PC-9 (cell line): ENCODE measurements at regions not wholly inside any gene's neighbourhood (a gene's known extent, or its start where the extent isn't known, plus 50 kb on each side); places are given as distances from the start of the nearest gene placed in this dataset.

Experiments used
- BruUV-seq: library from RNA; stranded (reverse); fragments of 400-500 nt; replicated peaks from 2 replicates; lab custom pipeline; 2021; lab: Mats Ljungman, UMichigan
- CTCF ChIA-PET: fragments of 300-600 bp; sonication (Branson Sonifier 250); formaldehyde crosslinking; loops from one replicate; lab custom pipeline; 2022; ENCODE audit warnings: antibody characterized with exemption; lab: Charles Lee
- POLR2A ChIA-PET: fragments of 300-600 bp; sonication (Branson Sonifier 250); formaldehyde crosslinking; loops from one replicate; lab custom pipeline; 2022; ENCODE audit warnings: antibody characterized with exemption; ENCODE audit not compliant: unreplicated experiment; lab: Charles Lee
- DNase-seq, 2 experiments: peaks; one replicate each; pipeline versions ENCODE4 v3.0.0 to v3.0.0-alpha.2; 2015 to 2022; ENCODE audit warnings: mixed read lengths in 1 of 2
- H2AFZ ChIP-seq: fragments of 200-600 bp; sonication (generic); 2 replicates; pipeline ENCODE4 v1.8.1; 2017; ENCODE audit warnings: antibody characterized with exemption
- H3F3A ChIP-seq: fragments of 200-600 bp; sonication (generic); 2 replicates; pipeline ENCODE4 v1.8.1; 2017; ENCODE audit warnings: antibody characterized with exemption, mild to moderate bottlenecking, low read depth; ENCODE audit not compliant: insufficient read depth
- H3K27ac ChIP-seq: fragments of 200-600 bp; sonication (generic); 2 replicates; pipeline ENCODE4 v1.6.1; 2016; ENCODE audit warnings: mixed run types
- H3K27me3 ChIP-seq: fragments of 200-600 bp; sonication (generic); 2 replicates; pipeline ENCODE4 v1.6.1; 2016; ENCODE audit warnings: low read depth, mixed run types; ENCODE audit not compliant: insufficient read depth
- H3K36me3 ChIP-seq: fragments of 200-600 bp; sonication (generic); 2 replicates; pipeline ENCODE4 v1.6.1; 2016; ENCODE audit warnings: low read depth, mixed run types
- H3K4me1 ChIP-seq: fragments of 200-600 bp; sonication (generic); replicated peaks from 2 replicates; pipeline ENCODE4 v1.6.1; 2016; ENCODE audit warnings: mixed run types; ENCODE audit not compliant: insufficient read depth
- H3K4me2 ChIP-seq: fragments of 200-600 bp; sonication (generic); 2 replicates; pipeline ENCODE4 v1.6.1; 2017; ENCODE audit warnings: mixed run types
- H3K4me3 ChIP-seq: fragments of 200-600 bp; sonication (generic); 2 replicates; pipeline ENCODE4 v1.6.1; 2016; ENCODE audit warnings: mixed run types
- H3K79me2 ChIP-seq: fragments of 200-600 bp; sonication (generic); 2 replicates; pipeline ENCODE4 v1.6.1; 2017; ENCODE audit warnings: low read depth, mixed run types
- H3K9me2 ChIP-seq: fragments of 200-600 bp; sonication (generic); 2 replicates; pipeline ENCODE4 v1.8.1; 2017; ENCODE audit warnings: mild to moderate bottlenecking; ENCODE audit not compliant: insufficient read depth
- H3K9me3 ChIP-seq: fragments of 200-600 bp; sonication (generic); 2 replicates; pipeline ENCODE4 v1.8.1; 2016; ENCODE audit warnings: low read depth; ENCODE audit not compliant: insufficient read depth
- H4K20me1 ChIP-seq: fragments of 200-600 bp; sonication (generic); 2 replicates; pipeline ENCODE4 v1.8.1; 2017; ENCODE audit not compliant: insufficient read depth
- EZH2 ChIP-seq: fragments of 200-600 bp; sonication (generic); IDR thresholded peaks from 2 replicates; pipeline ENCODE4 v1.8.0; 2017; ENCODE audit warnings: antibody characterized with exemption, low read depth
- intact Hi-C: fragments of 100-400 bp; cut with micrococcal nuclease; formaldehyde crosslinking; loops from one replicate; pipeline ENCODE4 v1.10.0; 2022; ENCODE audit not compliant: unreplicated experiment
- TF ChIP-seq, protein P1 (sequence below): fragments of 200-600 bp; sonication (generic); conservative IDR thresholded peaks from 2 replicates; pipeline ENCODE4 v1.6.1; 2017; ENCODE audit warnings: mixed run types, antibody characterized with exemption, mild to moderate bottlenecking, moderate library complexity

DNA sequence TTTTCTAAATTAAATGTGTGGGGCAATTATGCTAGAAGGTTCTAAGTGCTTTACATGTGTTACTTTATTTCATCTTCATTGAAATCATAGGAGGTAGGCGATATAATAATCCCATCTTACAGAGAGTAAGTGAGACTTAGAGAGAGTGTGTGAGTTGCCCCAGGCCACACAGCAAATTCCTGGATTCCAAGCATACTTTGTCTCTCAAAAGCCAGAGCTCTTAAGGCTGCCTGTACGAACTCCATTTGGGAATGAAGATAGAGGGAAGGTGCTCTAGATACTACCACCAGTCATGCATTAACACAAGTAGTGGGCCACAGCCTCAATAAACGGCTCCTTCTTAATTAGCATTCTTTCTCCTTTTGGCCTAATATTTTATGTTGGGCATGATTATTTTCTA lies 170.1 kb downstream of the SIPA1L2 start:
- POLR2A ChIA-PET: no interaction called here
- H3K27ac ChIP-seq: no peak overlapping the region
- H3F3A ChIP-seq: no peaks in the 10 kb centered on the region
- DNase-seq: no peak
- H3K4me1 ChIP-seq: no peaks in the 10 kb centered on the region
- H3K79me2 ChIP-seq: no peaks in the 10 kb centered on the region
- H3K4me2 ChIP-seq: no peak overlapping the region
- intact Hi-C loops: no loop called here
- TF ChIP-seq EZH2: no peak
- TF ChIP-seq, protein P1, sequence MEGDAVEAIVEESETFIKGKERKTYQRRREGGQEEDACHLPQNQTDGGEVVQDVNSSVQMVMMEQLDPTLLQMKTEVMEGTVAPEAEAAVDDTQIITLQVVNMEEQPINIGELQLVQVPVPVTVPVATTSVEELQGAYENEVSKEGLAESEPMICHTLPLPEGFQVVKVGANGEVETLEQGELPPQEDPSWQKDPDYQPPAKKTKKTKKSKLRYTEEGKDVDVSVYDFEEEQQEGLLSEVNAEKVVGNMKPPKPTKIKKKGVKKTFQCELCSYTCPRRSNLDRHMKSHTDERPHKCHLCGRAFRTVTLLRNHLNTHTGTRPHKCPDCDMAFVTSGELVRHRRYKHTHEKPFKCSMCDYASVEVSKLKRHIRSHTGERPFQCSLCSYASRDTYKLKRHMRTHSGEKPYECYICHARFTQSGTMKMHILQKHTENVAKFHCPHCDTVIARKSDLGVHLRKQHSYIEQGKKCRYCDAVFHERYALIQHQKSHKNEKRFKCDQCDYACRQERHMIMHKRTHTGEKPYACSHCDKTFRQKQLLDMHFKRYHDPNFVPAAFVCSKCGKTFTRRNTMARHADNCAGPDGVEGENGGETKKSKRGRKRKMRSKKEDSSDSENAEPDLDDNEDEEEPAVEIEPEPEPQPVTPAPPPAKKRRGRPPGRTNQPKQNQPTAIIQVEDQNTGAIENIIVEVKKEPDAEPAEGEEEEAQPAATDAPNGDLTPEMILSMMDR: no peak
- no peaks in the 10 kb centered on the region for H3K9me3 ChIP-seq
- CTCF ChIA-PET: no interaction called here
- H3K27me3 ChIP-seq: no peaks in the 10 kb centered on the region
- H3K9me2 ChIP-seq: no peaks in the 10 kb centered on the region; the same call in 1 of the 2 replicates
- no peaks in the 10 kb centered on the region for H3K36me3 ChIP-seq
- H3K4me3 ChIP-seq: no peak overlapping the region
- H2AFZ ChIP-seq: no peak overlapping the region
- H4K20me1 ChIP-seq: no peaks in the 10 kb centered on the region
- no TSS peak for BruUV-seq

DNA sequence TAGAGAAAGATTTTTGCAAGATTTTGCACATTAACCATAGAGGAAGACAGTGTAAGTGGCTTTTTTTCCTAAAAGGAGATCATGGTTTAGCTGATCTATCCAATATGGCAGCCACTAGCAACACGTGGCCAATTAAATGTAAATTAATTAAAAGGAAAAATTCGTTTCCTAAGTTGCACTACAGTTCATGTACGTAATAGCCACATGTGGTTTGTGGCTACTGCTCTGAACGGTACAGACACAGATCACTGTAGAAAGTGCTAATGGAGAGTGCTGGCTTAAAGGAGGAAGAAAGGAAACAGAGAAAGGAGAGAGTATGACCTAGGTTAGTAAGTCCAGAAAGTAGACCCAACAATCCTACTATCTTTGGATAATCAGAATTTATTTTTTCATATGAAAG lies 170.8 kb downstream of the SIPA1L2 start:
- CTCF ChIA-PET: no interaction called here
- Histone ChIP-seq H2AFZ (no peak overlapping the region), H3K27ac (no peak overlapping the region), H3K4me1 (no peaks in the 10 kb centered on the region), H3K36me3 (no peaks in the 10 kb centered on the region), H3K79me2 (no peaks in the 10 kb centered on the region), H3K9me2 (no peaks in the 10 kb centered on the region; the same call in 1 of the 2 replicates), H3K4me3 (no peak overlapping the region), H3K9me3 (no peaks in the 10 kb centered on the region), H4K20me1 (no peaks in the 10 kb centered on the region), H3K27me3 (no peaks in the 10 kb centered on the region), H3F3A (no peaks in the 10 kb centered on the region), H3K4me2 (no peak overlapping the region)
- no peak for TF ChIP-seq EZH2
- TF ChIP-seq, protein P1: no peak
- no TSS peak for BruUV-seq
- POLR2A ChIA-PET: no interaction called here
- intact Hi-C loops: no loop called here
- no peak for DNase-seq

DNA sequence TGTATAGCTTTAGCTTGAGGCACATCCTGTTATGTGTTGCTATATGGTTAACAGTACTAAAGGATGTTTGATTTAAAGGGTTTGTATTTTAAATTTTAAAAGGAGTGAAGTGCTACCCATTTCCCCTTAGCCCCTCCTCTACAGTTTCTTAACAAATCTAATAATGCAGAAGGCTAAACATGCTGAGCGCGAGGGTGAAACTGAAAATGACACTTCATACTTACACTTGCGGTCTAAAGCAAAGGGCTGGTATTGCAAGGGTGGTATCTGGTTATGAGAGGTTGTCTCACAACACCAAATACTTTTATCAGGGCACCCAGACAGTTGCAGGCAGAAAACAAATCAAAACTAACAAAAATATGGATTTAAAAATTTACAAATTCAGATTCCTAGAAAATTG lies 172.3 kb downstream of the SIPA1L2 start:
- no peaks in the 10 kb centered on the region for H3K9me3 ChIP-seq
- H3K4me3 ChIP-seq: no peak overlapping the region
- no peaks in the 10 kb centered on the region; the same call in 1 of the 2 replicates for H3K9me2 ChIP-seq
- intact Hi-C loops: no loop called here
- no peaks in the 10 kb centered on the region for H4K20me1 ChIP-seq
- no peaks in the 10 kb centered on the region for H3K36me3 ChIP-seq
- TF ChIP-seq, protein P1: no peak
- no peak for TF ChIP-seq EZH2
- no peaks in the 10 kb centered on the region for H3K27me3 ChIP-seq
- BruUV-seq: no TSS peak
- no peak overlapping the region for H3K4me2 ChIP-seq
- CTCF ChIA-PET: no interaction called here
- no peaks in the 10 kb centered on the region for H3K4me1 ChIP-seq
- H3F3A ChIP-seq: no peaks in the 10 kb centered on the region
- H2AFZ ChIP-seq: no peak overlapping the region
- POLR2A ChIA-PET: no interaction called here
- H3K27ac ChIP-seq: no peak overlapping the region
- DNase-seq: no peak
- no peaks in the 10 kb centered on the region for H3K79me2 ChIP-seq
